ENCODE measurements at regions not wholly inside any gene's neighbourhood (a gene's known extent, or its start where the extent isn't known, plus 50 kb on each side); places are given as distances from the start of the nearest gene placed in this dataset.

DNA sequence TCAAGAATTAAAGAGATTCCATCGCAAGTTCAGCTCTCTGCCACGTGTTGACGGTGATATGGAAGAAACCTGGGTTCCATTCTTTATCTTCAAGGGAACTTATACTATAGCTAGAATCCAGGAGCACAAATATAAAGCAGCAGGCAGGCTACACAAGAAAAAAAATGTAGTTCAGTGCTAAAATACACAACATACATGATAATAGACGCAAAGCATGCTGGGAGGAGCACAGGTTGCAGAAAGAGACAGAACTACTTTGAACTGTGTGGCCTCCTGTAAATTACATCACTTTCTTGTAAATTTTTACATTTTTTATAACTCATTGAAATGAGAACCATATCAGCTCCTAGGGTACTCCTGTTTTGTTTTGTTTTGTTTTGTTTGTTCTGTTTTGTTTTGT, 53.8 kb upstream of the RBM24 start:
- Histone ChIP-seq H3K9ac (ENCODE audit: low read depth, low read length) (no peak overlapping the region), H4K20me1 (ENCODE audit: insufficient read depth, low read length) (no peaks in the 10 kb centered on the region), H3K18ac (ENCODE audit: low read depth, low read length) (no peak overlapping the region), H3K79me1 (ENCODE audit: low read depth in 1 of 2, low read length in 2 of 2) (no peaks in the 10 kb centered on the region), H3K4me2 (ENCODE audit: low read depth, low read length) (no peak overlapping the region), H2BK15ac (ENCODE audit: low read depth, low read length) (no peak overlapping the region), H3K4me3 (ENCODE audit: insufficient read depth, low read depth, low read length) (no peak overlapping the region), H3K27me3 (ENCODE audit: control insufficient read depth, insufficient read depth, low read length) (no peaks in the 10 kb centered on the region; the same call in 1 of the 2 replicates), H2AK5ac (ENCODE audit: low read depth, low read length) (no peak overlapping the region), H2AK9ac (replicated peaks; ENCODE audit: low read depth, low read length, poor library complexity) (no peak overlapping the region), H4K5ac (ENCODE audit: low read depth, low read length) (no peak overlapping the region), H3K4ac (ENCODE audit: low read depth, low read length) (no peak overlapping the region), H2BK20ac (ENCODE audit: low read depth, low read length) (no peak overlapping the region), H3K4me1 (ENCODE audit: control insufficient read depth, insufficient read depth, low read length) (peaks cover 3% of the 10 kb centered on the region; the same call in 1 of the 2 replicates), H3K14ac (replicated peaks; ENCODE audit: low read depth, low read length) (no peak overlapping the region), H4K91ac (ENCODE audit: insufficient read depth, low read depth, low read length) (no peak overlapping the region), H3K27ac (ENCODE audit: insufficient read depth, low read length) (no peak overlapping the region), H3K56ac (ENCODE audit: extremely low read depth, insufficient read depth, low read length) (no peak overlapping the region), H3K23ac (ENCODE audit: low read depth, low read length) (no peak overlapping the region), H2BK5ac (ENCODE audit: low read depth, low read length, poor library complexity, severe bottlenecking) (no peak overlapping the region), H3K9me3 (ENCODE audit: control insufficient read depth, insufficient read depth, low read length) (peaks cover 2% of the 10 kb centered on the region; the same call in 1 of the 2 replicates), H2BK120ac (ENCODE audit: low read depth, low read length) (no peak overlapping the region), H3K9me1 (ENCODE audit: insufficient read depth, low read length) (no peaks in the 10 kb centered on the region), H4K8ac (ENCODE audit: low read depth in 2 of 2, low read length in 2 of 2) (no peak overlapping the region), H2AFZ (replicated peaks; ENCODE audit: low read length, poor library complexity) (no peak overlapping the region), H3K36me3 (ENCODE audit: control insufficient read depth, insufficient read depth, low read length) (no peaks in the 10 kb centered on the region)
- POLR2A ChIA-PET (ENCODE audit: unreplicated experiment) = no interaction called here
- no TSS peak for BruUV-seq (replicated peaks)
- no peak for ATAC-seq (ENCODE audit: low read depth)
- dilution Hi-C loops (cut with HindIII; ENCODE audit: low sequenced_read_pairs, unreplicated experiment) (no loop called here), intact Hi-C loops (cut with micrococcal nuclease) (no loop called here), in situ Hi-C loops (cut with MboI; ENCODE audit: low sequenced_read_pairs) (no loop called here)
- no peak for DNase-seq
- TF ChIP-seq FOS (IDR thresholded peaks at IDR 0.05; ENCODE audit: low read depth, low read length) = no peak
- no peak for TF ChIP-seq CHD1 (IDR thresholded peaks at IDR 0.05; ENCODE audit: low read depth, low read length)
- TF ChIP-seq RFX5 (IDR thresholded peaks at IDR 0.05; ENCODE audit: low read depth, low read length) = no peak
- TF ChIP-seq, protein P1, sequence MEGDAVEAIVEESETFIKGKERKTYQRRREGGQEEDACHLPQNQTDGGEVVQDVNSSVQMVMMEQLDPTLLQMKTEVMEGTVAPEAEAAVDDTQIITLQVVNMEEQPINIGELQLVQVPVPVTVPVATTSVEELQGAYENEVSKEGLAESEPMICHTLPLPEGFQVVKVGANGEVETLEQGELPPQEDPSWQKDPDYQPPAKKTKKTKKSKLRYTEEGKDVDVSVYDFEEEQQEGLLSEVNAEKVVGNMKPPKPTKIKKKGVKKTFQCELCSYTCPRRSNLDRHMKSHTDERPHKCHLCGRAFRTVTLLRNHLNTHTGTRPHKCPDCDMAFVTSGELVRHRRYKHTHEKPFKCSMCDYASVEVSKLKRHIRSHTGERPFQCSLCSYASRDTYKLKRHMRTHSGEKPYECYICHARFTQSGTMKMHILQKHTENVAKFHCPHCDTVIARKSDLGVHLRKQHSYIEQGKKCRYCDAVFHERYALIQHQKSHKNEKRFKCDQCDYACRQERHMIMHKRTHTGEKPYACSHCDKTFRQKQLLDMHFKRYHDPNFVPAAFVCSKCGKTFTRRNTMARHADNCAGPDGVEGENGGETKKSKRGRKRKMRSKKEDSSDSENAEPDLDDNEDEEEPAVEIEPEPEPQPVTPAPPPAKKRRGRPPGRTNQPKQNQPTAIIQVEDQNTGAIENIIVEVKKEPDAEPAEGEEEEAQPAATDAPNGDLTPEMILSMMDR (conservative IDR thresholded peaks at IDR 0.05; ENCODE audit: low read depth, low read length) = no peak
- TF ChIP-seq MAZ (IDR thresholded peaks at IDR 0.05; ENCODE audit: borderline replicate concordance, low read depth, low read length) = no peak
- TF ChIP-seq BHLHE40 (IDR thresholded peaks at IDR 0.05; ENCODE audit: low read depth, low read length) = no peak
- TF ChIP-seq NFE2L2 (IDR thresholded peaks at IDR 0.05; ENCODE audit: low read depth, low read length) = no peak
- no peak for TF ChIP-seq CEBPB (IDR thresholded peaks at IDR 0.05; ENCODE audit: low read depth, low read length)
- CTCF ChIA-PET = no interaction called here
- WGBS, 2 experiments (ENCODE audit: extremely low coverage in 2 of 2, insufficient read length in 1 of 2) = no CpG with 5 or more reads among the region's 4 CpGs
